DOHH2 (cell line): ENCODE measurements at regions not wholly inside any gene's neighbourhood (a gene's known extent, or its start where the extent isn't known, plus 50 kb on each side); places are given as distances from the start of the nearest gene placed in this dataset.

Source experiments
- CTCF ChIP-seq: fragments of 200-600 bp; sonication (generic); IDR thresholded peaks from one replicate; pipeline ENCODE4 v1.5.1; 2014; ENCODE audit warnings: antibody characterized with exemption, mild to moderate bottlenecking, low read depth, low read length; ENCODE audit not compliant: poor library complexity, severe bottlenecking
- EZH2phosphoT487 ChIP-seq: fragments of 200-600 bp; sonication (generic); IDR thresholded peaks from 2 replicates; pipeline ENCODE4 v1.6.1; 2017; ENCODE audit warnings: borderline replicate concordance, mild to moderate bottlenecking, antibody characterized with exemption, low read length, moderate library complexity, mixed read lengths

GRCh38 chr5:125175348-125176004 is 429.0 kb upstream of the ZNF608 start:
- TF ChIP-seq CTCF (no peak), EZH2phosphoT487 (no peak)
